ENCODE measurements at regions not wholly inside any gene's neighbourhood (a gene's known extent, or its start where the extent isn't known, plus 50 kb on each side); places are given as distances from the start of the nearest gene placed in this dataset.

- ATAC-seq (no peak), DNase-seq (ENCODE audit: low spot score) (no peak)
- H3K9me2 ChIP-seq (ENCODE audit: insufficient read depth) = 0 out of 2 replicates have a peak, but pooled peaks cover 2% of the 10 kb centered on the region
- no peak for TF ChIP-seq NANOG (IDR thresholded peaks at IDR 0.05; ENCODE audit: borderline replicate concordance)
- TF ChIP-seq STAT1 (IDR thresholded peaks at IDR 0.05; ENCODE audit: unreplicated experiment) = no peak
- TF ChIP-seq ZNF331 (CRISPR knock-in tag; IDR thresholded peaks at IDR 0.05; ENCODE audit: low read depth) = no peak
- no peak for TF ChIP-seq ZNF462 (CRISPR knock-in tag; IDR thresholded peaks at IDR 0.05)
- TF ChIP-seq POLR2AphosphoS5 (IDR thresholded peaks at IDR 0.05; ENCODE audit: low read depth) = no peak
- TF ChIP-seq ETS1 (IDR thresholded peaks at IDR 0.05) = no peak
- TF ChIP-seq CREB1 (CRISPR knock-in tag; IDR thresholded peaks at IDR 0.05; ENCODE audit: low read depth) = no peak
- no peak for TF ChIP-seq EZH2phosphoT487 (IDR thresholded peaks at IDR 0.05; ENCODE audit: unreplicated experiment)
- no peak for TF ChIP-seq REST (IDR thresholded peaks at IDR 0.05; ENCODE audit: unreplicated experiment)
- TF ChIP-seq ZNF114 (CRISPR knock-in tag; IDR thresholded peaks at IDR 0.05) = no peak
- no peak for TF ChIP-seq CTCF (conservative IDR thresholded peaks at IDR 0.05; ENCODE audit: low read depth in 2 of 2)
- no peak for TF ChIP-seq EZH2 (IDR thresholded peaks at IDR 0.05; ENCODE audit: low read depth, unreplicated experiment)
- no peak for TF ChIP-seq JUNB (IDR thresholded peaks at IDR 0.05; ENCODE audit: unreplicated experiment)
- H3K36me3 Mint-ChIP-seq (ENCODE audit: low read depth) = peaks cover 8% of the 10 kb centered on the region; the same call in 1 of the 3 replicates
- peak overlapping the region; percentile 59 for H3K4me2 ChIP-seq
- H3K27ac Mint-ChIP-seq = no peak overlapping the region
- H3K27me3 ChIP-seq (ENCODE audit: insufficient read depth) = no peaks in the 10 kb centered on the region
- no peak overlapping the region for H3K4me3 Mint-ChIP-seq
- H3K9me3 Mint-ChIP-seq = peaks cover 11% of the 10 kb centered on the region; the same call in 2 of the 3 replicates
- no peaks in the 10 kb centered on the region for H4K20me1 ChIP-seq (replicated peaks; ENCODE audit: insufficient read depth)
- H3K4me3 ChIP-seq = no peak overlapping the region
- H3K36me3 ChIP-seq (ENCODE audit: insufficient read depth) = 0 out of 2 replicates have a peak, but pooled peaks cover 4% of the 10 kb centered on the region
- peaks cover 25% of the 10 kb centered on the region for H3K4me1 ChIP-seq (ENCODE audit: insufficient read depth)
- no peaks in the 10 kb centered on the region for H3K79me2 ChIP-seq (replicated peaks; ENCODE audit: insufficient read depth)
- 0 out of 2 replicates have a peak overlapping the region, but pooled peaks have one; percentile 56 for H2AFZ ChIP-seq
- H3K27me3 Mint-ChIP-seq (ENCODE audit: insufficient read depth, low read depth, poor library complexity) = peaks cover 1% of the 10 kb centered on the region
- H3F3A ChIP-seq (replicated peaks; ENCODE audit: low read depth) = no peaks in the 10 kb centered on the region
- no peak overlapping the region for H3K27ac ChIP-seq (ENCODE audit: low read depth)
- H3K4me1 Mint-ChIP-seq = peaks cover 26% of the 10 kb centered on the region
Observed at GRCh38 chr16:73213732-73214455, 166.0 kb upstream of the ZFHX3 start.
